Activated B cell treated with CpG ODN at 0.5 μM for 24 hours (primary cell): ENCODE measurements at regions not wholly inside any gene's neighbourhood (a gene's known extent, or its start where the extent isn't known, plus 50 kb on each side); places are given as distances from the start of the nearest gene placed in this dataset.

ENCODE experiments used
- ATAC-seq: fragments of 200-7000 bp; cut with Tn5 transposase; one replicate; pipeline ENCODE4 v1.10.0; 2021; ENCODE audit warnings: low read depth, mild to moderate bottlenecking, moderate library complexity
- CTCF ChIA-PET: fragments of 350-600 bp; sonication (Branson Sonifier 250); formaldehyde crosslinking; loops from one replicate; lab custom pipeline; 2021; ENCODE audit warnings: antibody characterized with exemption; lab: Charles Lee
- POLR2A ChIA-PET: fragments of 350-600 bp; sonication (Branson Sonifier 250); formaldehyde crosslinking; loops from one replicate; lab custom pipeline; 2021; ENCODE audit warnings: antibody characterized with exemption; lab: Charles Lee
- DNase-seq: peaks from one replicate; pipeline ENCODE4 v3.0.0; 2022
- H3K27ac Mint-ChIP-seq: one replicate; pipeline ENCODE4 v1.8.0; 2020; ENCODE audit warnings: mixed read lengths
- H3K27me3 Mint-ChIP-seq: one replicate; pipeline ENCODE4 v1.8.0; 2021; ENCODE audit warnings: mixed read lengths
- H3K36me3 Mint-ChIP-seq: one replicate; pipeline ENCODE4 v1.8.0; 2021; ENCODE audit warnings: low read depth, mixed read lengths
- H3K4me1 Mint-ChIP-seq: one replicate; pipeline ENCODE4 v1.8.0; 2021; ENCODE audit warnings: mixed read lengths
- H3K4me3 Mint-ChIP-seq: one replicate; pipeline ENCODE4 v1.8.0; 2020; ENCODE audit warnings: mild to moderate bottlenecking, mixed read lengths
- H3K9me3 Mint-ChIP-seq: one replicate; pipeline ENCODE4 v1.8.0; 2020; ENCODE audit warnings: mixed read lengths
- intact Hi-C: fragments of 100-400 bp; cut with micrococcal nuclease; formaldehyde crosslinking; loops from one replicate; pipeline ENCODE4 v1.15.1; 2024
- TF ChIP-seq, protein P1 (sequence below): fragments of 200-600 bp; IDR thresholded peaks from one replicate; pipeline ENCODE4 v1.8.0; 2022; ENCODE audit warnings: antibody characterized with exemption, mild to moderate bottlenecking

DNA sequence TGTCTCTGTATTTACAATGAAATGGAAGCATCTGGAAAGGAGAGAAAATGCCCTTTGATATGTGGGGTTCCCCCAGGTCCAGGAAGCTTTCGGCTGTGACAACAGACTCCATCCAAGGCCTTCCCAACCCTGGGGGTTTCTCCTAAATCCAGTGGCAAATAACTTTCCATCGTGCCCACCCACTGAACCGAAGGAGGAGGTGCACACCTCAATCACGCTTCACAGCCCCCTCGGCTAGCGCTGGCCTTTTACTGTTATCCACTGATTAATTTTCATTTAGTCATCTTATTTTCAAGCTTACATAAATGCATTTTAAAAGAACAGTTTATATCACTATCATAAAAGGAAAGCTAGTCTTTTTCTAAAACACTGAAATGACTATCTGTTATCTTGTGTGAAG is 286.8 kb upstream of the ZMIZ1 start:
- Mint-ChIP-seq H3K27ac (no peak overlapping the region), H3K27me3 (peaks cover 22% of the 10 kb centered on the region), H3K36me3 (no peaks in the 10 kb centered on the region), H3K4me1 (no peaks in the 10 kb centered on the region), H3K9me3 (peaks cover 4% of the 10 kb centered on the region), H3K4me3 (no peak overlapping the region)
- intact Hi-C loops, result no loop called here
- DNase-seq, result no peak
- TF ChIP-seq, protein P1, sequence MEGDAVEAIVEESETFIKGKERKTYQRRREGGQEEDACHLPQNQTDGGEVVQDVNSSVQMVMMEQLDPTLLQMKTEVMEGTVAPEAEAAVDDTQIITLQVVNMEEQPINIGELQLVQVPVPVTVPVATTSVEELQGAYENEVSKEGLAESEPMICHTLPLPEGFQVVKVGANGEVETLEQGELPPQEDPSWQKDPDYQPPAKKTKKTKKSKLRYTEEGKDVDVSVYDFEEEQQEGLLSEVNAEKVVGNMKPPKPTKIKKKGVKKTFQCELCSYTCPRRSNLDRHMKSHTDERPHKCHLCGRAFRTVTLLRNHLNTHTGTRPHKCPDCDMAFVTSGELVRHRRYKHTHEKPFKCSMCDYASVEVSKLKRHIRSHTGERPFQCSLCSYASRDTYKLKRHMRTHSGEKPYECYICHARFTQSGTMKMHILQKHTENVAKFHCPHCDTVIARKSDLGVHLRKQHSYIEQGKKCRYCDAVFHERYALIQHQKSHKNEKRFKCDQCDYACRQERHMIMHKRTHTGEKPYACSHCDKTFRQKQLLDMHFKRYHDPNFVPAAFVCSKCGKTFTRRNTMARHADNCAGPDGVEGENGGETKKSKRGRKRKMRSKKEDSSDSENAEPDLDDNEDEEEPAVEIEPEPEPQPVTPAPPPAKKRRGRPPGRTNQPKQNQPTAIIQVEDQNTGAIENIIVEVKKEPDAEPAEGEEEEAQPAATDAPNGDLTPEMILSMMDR, result no peak
- POLR2A ChIA-PET, result no interaction called here
- CTCF ChIA-PET, result no interaction called here
- ATAC-seq, result no peak

DNA sequence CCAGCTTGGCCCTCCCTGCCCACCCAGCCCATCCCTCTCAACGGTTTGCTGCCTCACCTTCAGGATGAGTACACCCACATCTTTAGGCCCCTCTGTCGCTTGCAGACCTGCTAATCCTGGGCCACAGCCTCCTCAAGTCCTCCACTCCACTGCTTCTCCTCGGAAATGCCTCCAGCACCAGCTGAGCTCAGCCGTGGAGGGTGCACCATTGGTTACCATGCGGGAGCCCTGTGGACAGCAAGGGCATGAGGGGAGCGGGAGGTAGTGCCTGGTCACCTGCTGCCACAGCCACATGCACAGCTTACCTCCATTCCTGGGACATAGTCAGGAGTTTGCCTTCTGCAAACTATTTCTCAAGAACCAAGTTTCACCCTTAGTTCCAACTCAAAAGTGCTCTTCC is 286.3 kb upstream of the ZMIZ1 start:
- CTCF ChIA-PET, result no interaction called here
- Mint-ChIP-seq H3K4me3 (no peak overlapping the region), H3K27ac (no peak overlapping the region), H3K36me3 (no peaks in the 10 kb centered on the region), H3K27me3 (peaks cover 22% of the 10 kb centered on the region), H3K9me3 (peaks cover 4% of the 10 kb centered on the region), H3K4me1 (no peaks in the 10 kb centered on the region)
- intact Hi-C loops, result no loop called here
- TF ChIP-seq, protein P1, result no peak
- ATAC-seq, result no peak
- DNase-seq, result no peak
- POLR2A ChIA-PET, result no interaction called here

DNA sequence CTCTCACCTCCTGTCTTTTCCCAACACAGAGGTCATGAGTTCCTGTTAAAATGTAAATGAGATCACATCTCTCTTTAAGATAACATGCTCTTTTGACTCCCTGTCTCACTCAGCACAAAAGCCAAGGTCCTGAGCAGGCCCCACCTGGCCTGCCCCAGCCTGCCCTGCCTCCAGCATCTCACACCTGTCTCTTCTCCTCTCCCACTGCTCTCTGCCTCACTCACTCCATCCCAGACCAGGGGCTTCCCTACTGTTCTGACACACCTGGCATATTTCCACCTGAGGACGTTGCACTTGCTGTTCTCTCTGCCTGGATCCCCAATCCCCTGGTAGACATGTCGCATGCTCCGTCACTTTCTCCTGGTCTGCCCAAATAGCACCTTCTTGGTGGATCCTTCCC is 285.0 kb upstream of the ZMIZ1 start:
- intact Hi-C loops, result no loop called here
- ATAC-seq (no peak), DNase-seq (no peak)
- Mint-ChIP-seq H3K36me3 (no peaks in the 10 kb centered on the region), H3K4me3 (no peak overlapping the region), H3K27ac (no peak overlapping the region), H3K9me3 (peaks cover 4% of the 10 kb centered on the region), H3K27me3 (peaks cover 19% of the 10 kb centered on the region), H3K4me1 (no peaks in the 10 kb centered on the region)
- TF ChIP-seq, protein P1, result no peak
- ChIA-PET CTCF (no interaction called here), POLR2A (no interaction called here)

DNA sequence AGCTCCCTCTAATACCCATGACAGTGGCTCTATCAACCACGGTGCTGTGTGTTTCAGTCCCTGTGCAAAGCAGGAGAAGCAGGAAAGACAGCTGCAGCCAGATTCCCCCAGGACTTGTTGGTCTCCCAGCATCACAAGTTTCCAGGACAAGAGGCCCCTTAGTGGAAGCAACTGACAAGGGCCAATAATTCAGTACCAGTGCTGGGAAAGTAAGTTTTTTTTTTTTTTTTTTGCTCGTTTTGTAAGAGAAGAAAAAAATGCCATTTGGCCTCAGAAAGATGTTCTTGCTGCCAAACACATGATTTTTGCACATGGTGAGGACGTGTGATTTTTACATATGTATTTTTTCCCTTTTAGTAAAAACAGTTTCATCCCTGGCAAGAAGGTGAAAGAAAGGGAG is 284.2 kb upstream of the ZMIZ1 start:
- CTCF ChIA-PET, result no interaction called here
- intact Hi-C loops, result no loop called here
- Mint-ChIP-seq H3K27ac (no peak overlapping the region), H3K27me3 (peaks cover 23% of the 10 kb centered on the region), H3K36me3 (no peaks in the 10 kb centered on the region), H3K4me1 (no peaks in the 10 kb centered on the region), H3K4me3 (no peak overlapping the region), H3K9me3 (peaks cover 4% of the 10 kb centered on the region)
- no peak for DNase-seq
- TF ChIP-seq, protein P1, result no peak
- POLR2A ChIA-PET, result no interaction called here
- ATAC-seq, result no peak

DNA sequence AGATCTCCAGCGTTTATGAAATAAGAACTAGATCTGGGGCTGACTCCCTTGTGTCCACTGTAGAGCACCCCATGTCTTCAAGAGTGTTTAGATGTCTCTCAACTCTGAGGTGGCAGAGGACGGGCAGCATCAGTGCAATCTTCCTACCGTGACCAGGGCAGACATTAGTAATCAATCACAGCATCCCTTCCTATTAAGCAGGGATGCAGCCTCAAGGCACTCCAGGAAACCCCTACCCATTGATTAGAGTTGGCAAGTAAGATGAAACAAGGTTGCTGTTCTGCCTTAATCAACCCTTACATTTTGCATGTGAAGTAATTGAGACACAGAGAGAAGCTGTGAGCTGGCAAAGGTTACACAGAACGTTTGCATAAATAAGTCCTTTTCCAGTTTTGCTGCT is 283.7 kb upstream of the ZMIZ1 start:
- intact Hi-C loops, result no loop called here
- TF ChIP-seq, protein P1, result no peak
- ATAC-seq (no peak), DNase-seq (no peak)
- POLR2A ChIA-PET, result no interaction called here
- Mint-ChIP-seq H3K9me3 (peaks cover 4% of the 10 kb centered on the region), H3K27me3 (peaks cover 24% of the 10 kb centered on the region), H3K27ac (no peak overlapping the region), H3K4me3 (no peak overlapping the region), H3K36me3 (no peaks in the 10 kb centered on the region), H3K4me1 (no peaks in the 10 kb centered on the region)
- CTCF ChIA-PET, result no interaction called here
